WTC11 (cell line): ENCODE measurements at regions not wholly inside any gene's neighbourhood (a gene's known extent, or its start where the extent isn't known, plus 50 kb on each side); places are given as distances from the start of the nearest gene placed in this dataset.

Experiments
- ATAC-seq: fragments of 200-7000 bp; cut with Tn5 transposase; 2 replicates; pipeline ENCODE4 v1.10.0; 2021; ENCODE audit warnings: mild to moderate bottlenecking, moderate library complexity
- CTCF ChIA-PET: fragments of 300-600 bp; sonication (Branson Sonifier 250); formaldehyde crosslinking; loops from one replicate; lab custom pipeline; 2021; ENCODE audit warnings: antibody characterized with exemption; lab: Charles Lee
- POLR2A ChIA-PET: fragments of 350-600 bp; sonication (Branson Sonifier 250); formaldehyde crosslinking; loops from one replicate; lab custom pipeline; 2021; ENCODE audit warnings: antibody characterized with exemption; lab: Charles Lee
- DNase-seq: peaks from one replicate; pipeline ENCODE4 v3.0.0; 2021; ENCODE audit warnings: low spot score
- H3K27ac Mint-ChIP-seq: 2 replicates; pipeline ENCODE4 v1.8.0; 2021; ENCODE audit warnings: mixed read lengths
- H3K27me3 Mint-ChIP-seq: 2 replicates; pipeline ENCODE4 v1.8.0; 2021; ENCODE audit warnings: low read depth, mild to moderate bottlenecking, moderate library complexity, mixed read lengths
- H3K36me3 Mint-ChIP-seq: 2 replicates; pipeline ENCODE4 v1.8.0; 2021; ENCODE audit warnings: mixed read lengths
- H3K4me1 Mint-ChIP-seq: 2 replicates; pipeline ENCODE4 v1.8.0; 2022; ENCODE audit warnings: mixed read lengths
- H3K4me3 Mint-ChIP-seq: 2 replicates; pipeline ENCODE4 v1.8.0; 2021; ENCODE audit warnings: mild to moderate bottlenecking, moderate library complexity, mixed read lengths
- H3K9me3 Mint-ChIP-seq: 2 replicates; pipeline ENCODE4 v1.8.0; 2021; ENCODE audit warnings: mixed read lengths
- CBFB ChIP-seq: sonication (generic); formaldehyde crosslinking; IDR thresholded peaks from 2 replicates; pipeline ENCODE4 v1.8.1; 2022; ENCODE audit warnings: mild to moderate bottlenecking, low read depth, missing genetic modification reagents
- CREB1 ChIP-seq: sonication (generic); formaldehyde crosslinking; IDR thresholded peaks from 2 replicates; pipeline ENCODE4 v1.8.0; 2023; ENCODE audit warnings: mild to moderate bottlenecking, missing genetic modification reagents
- CREM ChIP-seq: sonication (generic); formaldehyde crosslinking; IDR thresholded peaks from 2 replicates; pipeline ENCODE4 v1.8.1; 2022; ENCODE audit warnings: mild to moderate bottlenecking, missing genetic modification reagents, moderate library complexity
- EMX1 ChIP-seq: fragments of 250-450 bp; sonication (Bioruptor Pico); IDR thresholded peaks from 2 replicates; pipeline ENCODE4 v1.8.0; 2021; ENCODE audit warnings: mild to moderate bottlenecking
- ETV6 ChIP-seq: sonication (generic); formaldehyde crosslinking; IDR thresholded peaks from 2 replicates; pipeline ENCODE4 v1.8.1; 2022; ENCODE audit warnings: mild to moderate bottlenecking, missing genetic modification reagents
- HMGA2 ChIP-seq: fragments of 250-450 bp; sonication (Bioruptor Pico); IDR thresholded peaks from 2 replicates; pipeline ENCODE4 v1.4.0; 2021; ENCODE audit warnings: mild to moderate bottlenecking, moderate library complexity
- JAZF1 ChIP-seq: fragments of 250-450 bp; sonication (Bioruptor Pico); IDR thresholded peaks from 2 replicates; pipeline ENCODE4 v1.9.0; 2021; ENCODE audit warnings: moderate library complexity, mild to moderate bottlenecking, inconsistent platforms
- JUN ChIP-seq: sonication (generic); formaldehyde crosslinking; IDR thresholded peaks from 2 replicates; pipeline ENCODE4 v1.8.0; 2023; ENCODE audit warnings: mild to moderate bottlenecking, missing genetic modification reagents
- KAT7 ChIP-seq: sonication (generic); formaldehyde crosslinking; IDR thresholded peaks from 2 replicates; pipeline ENCODE4 v1.8.1; 2023; ENCODE audit warnings: missing genetic modification reagents, mild to moderate bottlenecking, borderline replicate concordance
- MYBL2 ChIP-seq: sonication (generic); formaldehyde crosslinking; IDR thresholded peaks from 2 replicates; pipeline ENCODE4 v1.8.1; 2023; ENCODE audit warnings: mild to moderate bottlenecking, moderate library complexity, missing genetic modification reagents
- NFYB ChIP-seq: sonication (generic); formaldehyde crosslinking; conservative IDR thresholded peaks from 2 replicates; pipeline ENCODE4 v1.8.0; 2022; ENCODE audit warnings: low read depth, missing genetic modification reagents
- OVOL2 ChIP-seq: fragments of 250-450 bp; sonication (Bioruptor Pico); IDR thresholded peaks from 2 replicates; pipeline ENCODE4 v1.9.0; 2021; ENCODE audit warnings: mild to moderate bottlenecking, borderline replicate concordance
- PRRX2 ChIP-seq: fragments of 250-450 bp; sonication (Bioruptor Pico); IDR thresholded peaks from 2 replicates; pipeline ENCODE4 v1.8.0; 2021; ENCODE audit warnings: mild to moderate bottlenecking
- RORB ChIP-seq: fragments of 250-450 bp; sonication (Bioruptor Pico); IDR thresholded peaks from 2 replicates; pipeline ENCODE4 v1.9.0; 2021; ENCODE audit warnings: mild to moderate bottlenecking
- SMAD4 ChIP-seq: sonication (generic); formaldehyde crosslinking; IDR thresholded peaks from 2 replicates; pipeline ENCODE4 v1.8.0; 2022; ENCODE audit warnings: mild to moderate bottlenecking, missing genetic modification reagents
- ZNF317 ChIP-seq: sonication (generic); formaldehyde crosslinking; IDR thresholded peaks from 2 replicates; pipeline ENCODE4 v1.8.1; 2023; ENCODE audit warnings: low read depth, mild to moderate bottlenecking, moderate library complexity, missing genetic modification reagents, borderline replicate concordance
- ZNF416 ChIP-seq: fragments of 250-450 bp; sonication (Bioruptor Pico); IDR thresholded peaks from 2 replicates; pipeline ENCODE4 v1.9.0; 2021; ENCODE audit warnings: mild to moderate bottlenecking, inconsistent platforms
- ZNF423 ChIP-seq: fragments of 250-450 bp; sonication (Bioruptor Pico); IDR thresholded peaks from 2 replicates; pipeline ENCODE4 v2.1.2; 2022; ENCODE audit warnings: mild to moderate bottlenecking, moderate library complexity
- TF ChIP-seq, protein P1 (sequence below): sonication (generic); formaldehyde crosslinking; IDR thresholded peaks from 2 replicates; pipeline ENCODE4 v1.8.0; 2022; ENCODE audit warnings: mild to moderate bottlenecking, missing genetic modification reagents
- TF ChIP-seq, protein P2 (sequence below): fragments of 250-450 bp; sonication (Bioruptor Pico); IDR thresholded peaks from 2 replicates; pipeline ENCODE4 v2.1.2; 2022; ENCODE audit warnings: mild to moderate bottlenecking, moderate library complexity
- TF ChIP-seq, protein P3 (sequence below): sonication (generic); formaldehyde crosslinking; IDR thresholded peaks from 2 replicates; pipeline ENCODE4 v1.8.1; 2022; ENCODE audit warnings: mild to moderate bottlenecking, moderate library complexity, missing genetic modification reagents
- TF ChIP-seq, protein P4 (sequence below): sonication (generic); formaldehyde crosslinking; IDR thresholded peaks from 2 replicates; pipeline ENCODE4 v1.8.1; 2023; ENCODE audit warnings: mild to moderate bottlenecking, missing genetic modification reagents, moderate library complexity
- TF ChIP-seq, protein P5 (sequence below): sonication (generic); formaldehyde crosslinking; IDR thresholded peaks from 2 replicates; pipeline ENCODE4 v1.8.0; 2023; ENCODE audit warnings: missing genetic modification reagents
- TF ChIP-seq, protein P6 (sequence below): fragments of 250-450 bp; sonication (Bioruptor Pico); IDR thresholded peaks from 2 replicates; pipeline ENCODE4 v1.8.0; 2021; ENCODE audit warnings: mild to moderate bottlenecking
- TF ChIP-seq, protein P7 (sequence below): sonication (generic); formaldehyde crosslinking; conservative IDR thresholded peaks from 2 replicates; pipeline ENCODE4 v1.8.1; 2023; ENCODE audit warnings: mild to moderate bottlenecking, low read depth, missing genetic modification reagents, moderate library complexity
- TF ChIP-seq, protein P8 (sequence below): sonication (generic); formaldehyde crosslinking; IDR thresholded peaks from 2 replicates; pipeline ENCODE4 v1.8.0; 2022; ENCODE audit warnings: mild to moderate bottlenecking, missing genetic modification reagents

DNA sequence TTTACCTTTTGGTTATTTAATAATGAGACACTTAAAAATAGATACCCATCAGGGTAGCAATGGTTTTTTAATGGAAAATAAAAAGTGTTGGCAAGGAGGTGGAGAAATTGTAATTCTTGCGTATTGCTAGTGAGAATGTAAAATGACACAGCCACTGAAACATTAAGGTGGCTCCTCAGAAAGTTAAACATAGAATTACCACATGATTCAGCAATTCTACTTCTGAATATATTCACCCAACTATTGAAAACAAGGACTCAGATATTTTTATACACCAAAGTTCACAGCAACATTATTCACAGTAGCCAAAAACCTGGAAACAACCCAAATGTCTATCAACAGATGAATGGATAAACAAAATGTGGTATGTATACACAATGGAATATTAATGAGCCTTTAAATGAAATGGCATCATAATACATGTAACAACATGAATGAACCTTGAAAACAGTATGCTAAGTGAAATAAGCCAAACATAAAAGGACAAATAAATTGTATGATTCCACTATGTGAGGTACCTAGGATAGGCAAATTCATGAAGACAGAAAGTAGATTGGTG is 163.5 kb downstream of the IMPG2 start:
- Mint-ChIP-seq H3K36me3 (no peaks in the 10 kb centered on the region), H3K27ac (no peak overlapping the region), H3K4me1 (no peaks in the 10 kb centered on the region), H3K27me3 (no peaks in the 10 kb centered on the region; the same call in 1 of the 2 replicates), H3K4me3 (no peak overlapping the region), H3K9me3 (no peaks in the 10 kb centered on the region)
- ATAC-seq (no peak), DNase-seq (no peak)
- ChIA-PET CTCF (no interaction called here), POLR2A (no interaction called here)
- TF ChIP-seq JUN (CRISPR knock-in tag) (no peak), SMAD4 (no peak), ETV6 (no peak), CBFB (CRISPR knock-in tag) (no peak), RORB (CRISPR knock-in tag) (no peak), PRRX2 (CRISPR knock-in tag) (no peak), ZNF423 (CRISPR knock-in tag) (no peak), EMX1 (CRISPR knock-in tag) (no peak), OVOL2 (CRISPR knock-in tag) (no peak), ZNF317 (CRISPR knock-in tag) (no peak), JAZF1 (CRISPR knock-in tag) (no peak), KAT7 (CRISPR knock-in tag) (no peak), MYBL2 (CRISPR knock-in tag) (no peak)
- TF ChIP-seq, protein P1, sequence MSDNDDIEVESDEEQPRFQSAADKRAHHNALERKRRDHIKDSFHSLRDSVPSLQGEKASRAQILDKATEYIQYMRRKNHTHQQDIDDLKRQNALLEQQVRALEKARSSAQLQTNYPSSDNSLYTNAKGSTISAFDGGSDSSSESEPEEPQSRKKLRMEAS (CRISPR knock-in tag): no peak
- TF ChIP-seq, protein P2, sequence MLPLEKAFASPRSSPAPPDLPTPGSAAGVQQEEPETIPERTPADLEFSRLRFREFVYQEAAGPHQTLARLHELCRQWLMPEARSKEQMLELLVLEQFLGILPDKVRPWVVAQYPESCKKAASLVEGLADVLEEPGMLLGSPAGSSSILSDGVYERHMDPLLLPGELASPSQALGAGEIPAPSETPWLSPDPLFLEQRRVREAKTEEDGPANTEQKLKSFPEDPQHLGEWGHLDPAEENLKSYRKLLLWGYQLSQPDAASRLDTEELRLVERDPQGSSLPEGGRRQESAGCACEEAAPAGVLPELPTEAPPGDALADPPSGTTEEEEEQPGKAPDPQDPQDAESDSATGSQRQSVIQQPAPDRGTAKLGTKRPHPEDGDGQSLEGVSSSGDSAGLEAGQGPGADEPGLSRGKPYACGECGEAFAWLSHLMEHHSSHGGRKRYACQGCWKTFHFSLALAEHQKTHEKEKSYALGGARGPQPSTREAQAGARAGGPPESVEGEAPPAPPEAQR (CRISPR knock-in tag): no peak
- TF ChIP-seq, protein P3, sequence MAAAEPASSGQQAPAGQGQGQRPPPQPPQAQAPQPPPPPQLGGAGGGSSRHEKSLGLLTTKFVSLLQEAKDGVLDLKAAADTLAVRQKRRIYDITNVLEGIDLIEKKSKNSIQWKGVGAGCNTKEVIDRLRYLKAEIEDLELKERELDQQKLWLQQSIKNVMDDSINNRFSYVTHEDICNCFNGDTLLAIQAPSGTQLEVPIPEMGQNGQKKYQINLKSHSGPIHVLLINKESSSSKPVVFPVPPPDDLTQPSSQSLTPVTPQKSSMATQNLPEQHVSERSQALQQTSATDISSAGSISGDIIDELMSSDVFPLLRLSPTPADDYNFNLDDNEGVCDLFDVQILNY (CRISPR knock-in tag): no peak
- TF ChIP-seq, protein P4, sequence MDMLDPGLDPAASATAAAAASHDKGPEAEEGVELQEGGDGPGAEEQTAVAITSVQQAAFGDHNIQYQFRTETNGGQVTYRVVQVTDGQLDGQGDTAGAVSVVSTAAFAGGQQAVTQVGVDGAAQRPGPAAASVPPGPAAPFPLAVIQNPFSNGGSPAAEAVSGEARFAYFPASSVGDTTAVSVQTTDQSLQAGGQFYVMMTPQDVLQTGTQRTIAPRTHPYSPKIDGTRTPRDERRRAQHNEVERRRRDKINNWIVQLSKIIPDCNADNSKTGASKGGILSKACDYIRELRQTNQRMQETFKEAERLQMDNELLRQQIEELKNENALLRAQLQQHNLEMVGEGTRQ: no peak
- TF ChIP-seq, protein P5, sequence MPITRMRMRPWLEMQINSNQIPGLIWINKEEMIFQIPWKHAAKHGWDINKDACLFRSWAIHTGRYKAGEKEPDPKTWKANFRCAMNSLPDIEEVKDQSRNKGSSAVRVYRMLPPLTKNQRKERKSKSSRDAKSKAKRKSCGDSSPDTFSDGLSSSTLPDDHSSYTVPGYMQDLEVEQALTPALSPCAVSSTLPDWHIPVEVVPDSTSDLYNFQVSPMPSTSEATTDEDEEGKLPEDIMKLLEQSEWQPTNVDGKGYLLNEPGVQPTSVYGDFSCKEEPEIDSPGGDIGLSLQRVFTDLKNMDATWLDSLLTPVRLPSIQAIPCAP (CRISPR knock-in tag): no peak
- TF ChIP-seq, protein P6, sequence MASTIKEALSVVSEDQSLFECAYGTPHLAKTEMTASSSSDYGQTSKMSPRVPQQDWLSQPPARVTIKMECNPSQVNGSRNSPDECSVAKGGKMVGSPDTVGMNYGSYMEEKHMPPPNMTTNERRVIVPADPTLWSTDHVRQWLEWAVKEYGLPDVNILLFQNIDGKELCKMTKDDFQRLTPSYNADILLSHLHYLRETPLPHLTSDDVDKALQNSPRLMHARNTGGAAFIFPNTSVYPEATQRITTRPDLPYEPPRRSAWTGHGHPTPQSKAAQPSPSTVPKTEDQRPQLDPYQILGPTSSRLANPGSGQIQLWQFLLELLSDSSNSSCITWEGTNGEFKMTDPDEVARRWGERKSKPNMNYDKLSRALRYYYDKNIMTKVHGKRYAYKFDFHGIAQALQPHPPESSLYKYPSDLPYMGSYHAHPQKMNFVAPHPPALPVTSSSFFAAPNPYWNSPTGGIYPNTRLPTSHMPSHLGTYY: no peak
- TF ChIP-seq, all 79 proteins: peak for 0

DNA sequence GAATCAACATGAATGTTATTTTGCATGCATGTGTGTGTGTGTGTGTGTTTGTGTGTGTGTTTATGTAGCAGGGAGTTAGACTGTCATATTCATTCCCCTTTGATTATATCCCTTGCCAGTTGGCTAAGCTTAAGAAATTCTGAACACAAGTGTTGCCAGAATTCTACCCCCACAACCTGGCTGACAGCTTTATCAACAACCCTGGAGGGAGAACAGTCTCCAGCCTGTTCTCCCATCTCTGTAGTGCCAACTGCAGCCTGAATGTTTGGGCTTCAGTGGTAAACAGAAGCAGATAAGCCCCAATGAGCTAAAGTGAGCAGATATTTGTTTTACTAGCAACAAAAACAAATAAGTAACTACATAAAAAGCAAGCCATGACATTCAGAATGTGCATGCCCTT is 162.6 kb upstream of the ABI3BP start:
- ChIA-PET POLR2A (no interaction called here), CTCF (interaction anchor here (1.1 kb wide), 1 partner anchor 40 kb away, joined by 3 read pairs; no protein-coding TSS in a partner anchor)
- DNase-seq (no peak), ATAC-seq (no peak)
- Mint-ChIP-seq H3K36me3 (no peaks in the 10 kb centered on the region), H3K27me3 (no peaks in the 10 kb centered on the region), H3K27ac (no peak overlapping the region), H3K9me3 (no peaks in the 10 kb centered on the region), H3K4me1 (no peaks in the 10 kb centered on the region), H3K4me3 (no peak overlapping the region)
- TF ChIP-seq HMGA2 (CRISPR knock-in tag) (no peak), NFYB (CRISPR knock-in tag) (no peak), CREM (no peak), RORB (CRISPR knock-in tag) (no peak), ZNF416 (CRISPR knock-in tag) (no peak), CREB1 (CRISPR knock-in tag) (no peak)
- TF ChIP-seq, protein P7, sequence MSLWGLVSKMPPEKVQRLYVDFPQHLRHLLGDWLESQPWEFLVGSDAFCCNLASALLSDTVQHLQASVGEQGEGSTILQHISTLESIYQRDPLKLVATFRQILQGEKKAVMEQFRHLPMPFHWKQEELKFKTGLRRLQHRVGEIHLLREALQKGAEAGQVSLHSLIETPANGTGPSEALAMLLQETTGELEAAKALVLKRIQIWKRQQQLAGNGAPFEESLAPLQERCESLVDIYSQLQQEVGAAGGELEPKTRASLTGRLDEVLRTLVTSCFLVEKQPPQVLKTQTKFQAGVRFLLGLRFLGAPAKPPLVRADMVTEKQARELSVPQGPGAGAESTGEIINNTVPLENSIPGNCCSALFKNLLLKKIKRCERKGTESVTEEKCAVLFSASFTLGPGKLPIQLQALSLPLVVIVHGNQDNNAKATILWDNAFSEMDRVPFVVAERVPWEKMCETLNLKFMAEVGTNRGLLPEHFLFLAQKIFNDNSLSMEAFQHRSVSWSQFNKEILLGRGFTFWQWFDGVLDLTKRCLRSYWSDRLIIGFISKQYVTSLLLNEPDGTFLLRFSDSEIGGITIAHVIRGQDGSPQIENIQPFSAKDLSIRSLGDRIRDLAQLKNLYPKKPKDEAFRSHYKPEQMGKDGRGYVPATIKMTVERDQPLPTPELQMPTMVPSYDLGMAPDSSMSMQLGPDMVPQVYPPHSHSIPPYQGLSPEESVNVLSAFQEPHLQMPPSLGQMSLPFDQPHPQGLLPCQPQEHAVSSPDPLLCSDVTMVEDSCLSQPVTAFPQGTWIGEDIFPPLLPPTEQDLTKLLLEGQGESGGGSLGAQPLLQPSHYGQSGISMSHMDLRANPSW (CRISPR knock-in tag): no peak
- TF ChIP-seq, protein P8, sequence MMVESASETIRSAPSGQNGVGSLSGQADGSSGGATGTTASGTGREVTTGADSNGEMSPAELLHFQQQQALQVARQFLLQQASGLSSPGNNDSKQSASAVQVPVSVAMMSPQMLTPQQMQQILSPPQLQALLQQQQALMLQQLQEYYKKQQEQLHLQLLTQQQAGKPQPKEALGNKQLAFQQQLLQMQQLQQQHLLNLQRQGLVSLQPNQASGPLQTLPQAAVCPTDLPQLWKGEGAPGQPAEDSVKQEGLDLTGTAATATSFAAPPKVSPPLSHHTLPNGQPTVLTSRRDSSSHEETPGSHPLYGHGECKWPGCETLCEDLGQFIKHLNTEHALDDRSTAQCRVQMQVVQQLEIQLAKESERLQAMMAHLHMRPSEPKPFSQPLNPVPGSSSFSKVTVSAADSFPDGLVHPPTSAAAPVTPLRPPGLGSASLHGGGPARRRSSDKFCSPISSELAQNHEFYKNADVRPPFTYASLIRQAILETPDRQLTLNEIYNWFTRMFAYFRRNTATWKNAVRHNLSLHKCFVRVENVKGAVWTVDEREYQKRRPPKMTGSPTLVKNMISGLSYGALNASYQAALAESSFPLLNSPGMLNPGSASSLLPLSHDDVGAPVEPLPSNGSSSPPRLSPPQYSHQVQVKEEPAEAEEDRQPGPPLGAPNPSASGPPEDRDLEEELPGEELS (CRISPR knock-in tag): no peak
- TF ChIP-seq, protein P5 (CRISPR knock-in tag): no peak
